GM18873 (cell line): ENCODE measurements at regions not wholly inside any gene's neighbourhood (a gene's known extent, or its start where the extent isn't known, plus 50 kb on each side); places are given as distances from the start of the nearest gene placed in this dataset.
"Not testable (repeated sequence)": the region's sequence is repeated elsewhere in the genome, so short reads cannot be mapped to it uniquely, and the experiment has no call there.

Experiments used
- ATAC-seq: cut with Tn5 transposase; IDR thresholded peaks from one replicate; pipeline ENCODE4 v1.9.1; 2021; ENCODE audit warnings: mild to moderate bottlenecking, moderate library complexity, moderate number of reproducible peaks; ENCODE audit not compliant: unreplicated experiment, low FRiP score

- ATAC-seq, result no peak
Observed at GRCh38 chr2:235421618-235422017, 72.2 kb upstream of the AGAP1 start.

DNA sequence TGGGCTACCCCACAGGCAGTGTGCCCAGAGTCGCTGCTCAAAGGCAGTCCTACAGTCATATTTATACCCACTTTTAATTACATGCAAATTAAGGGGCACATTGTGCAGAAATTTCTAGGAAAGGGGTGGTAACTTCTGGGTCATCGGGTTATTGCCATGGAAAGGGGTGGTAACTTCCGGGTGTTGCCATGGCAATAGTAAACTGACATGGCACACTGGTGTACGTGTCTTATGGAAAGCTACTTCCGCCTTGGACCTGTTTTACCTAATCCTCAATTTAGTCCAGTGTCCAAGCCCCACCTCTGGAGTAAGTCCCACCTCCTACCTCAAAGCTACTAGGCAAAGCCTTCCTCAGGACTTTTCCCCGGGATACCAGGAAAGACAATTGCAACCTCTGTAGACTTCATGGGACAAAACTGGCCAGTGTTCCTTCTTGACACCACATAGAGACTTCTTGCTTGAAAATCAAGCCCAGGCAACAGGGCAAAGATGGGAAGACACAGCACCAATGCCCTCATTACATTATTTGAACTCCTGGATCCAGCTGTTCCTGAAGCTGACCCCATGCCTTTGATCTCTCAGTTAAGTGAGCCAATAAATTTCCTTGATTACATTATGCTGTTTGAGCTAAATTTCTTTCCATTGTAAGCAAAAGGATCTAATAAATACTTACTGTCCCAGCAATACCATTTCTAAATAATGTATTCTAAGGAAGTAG is 63.3 kb upstream of the AGAP1 start:
- ATAC-seq, result no peak

DNA sequence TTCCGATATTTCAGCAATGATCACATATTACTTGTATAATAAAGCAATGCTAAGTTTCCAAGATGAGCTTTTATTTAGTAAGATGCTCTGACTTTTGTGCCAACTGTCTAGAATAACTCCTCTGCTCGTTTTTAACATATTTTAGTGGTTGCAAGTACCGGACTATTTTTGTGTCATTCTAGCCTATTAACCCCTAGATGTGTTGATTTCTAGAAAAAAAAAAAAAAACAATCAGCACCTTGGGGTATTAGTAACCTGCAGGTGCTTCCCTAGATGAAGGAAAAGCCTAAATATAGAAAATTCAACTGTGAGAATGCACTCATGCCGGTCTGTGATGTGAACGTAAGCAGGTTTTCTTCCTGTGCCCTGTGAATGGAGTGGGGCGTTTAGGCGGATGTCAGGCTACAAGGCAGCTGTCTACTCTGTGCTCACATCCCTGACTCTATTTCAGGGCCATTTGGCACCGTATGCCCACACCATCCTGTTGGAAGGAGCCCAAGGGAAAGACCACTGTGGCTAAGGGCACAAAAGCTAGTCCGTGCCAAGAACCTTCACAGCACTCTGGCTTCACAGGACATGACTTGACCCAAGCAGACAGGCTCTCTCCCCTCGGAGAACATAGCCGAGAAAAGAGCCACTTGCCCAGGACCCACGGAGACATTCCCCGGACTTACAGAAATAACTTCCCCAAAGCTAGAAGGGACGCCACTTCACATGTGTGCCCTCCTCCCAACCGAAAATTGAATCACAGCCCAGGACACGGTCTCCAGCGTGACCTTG is 60.9 kb upstream of the AGAP1 start:
- ATAC-seq, result no peak

DNA sequence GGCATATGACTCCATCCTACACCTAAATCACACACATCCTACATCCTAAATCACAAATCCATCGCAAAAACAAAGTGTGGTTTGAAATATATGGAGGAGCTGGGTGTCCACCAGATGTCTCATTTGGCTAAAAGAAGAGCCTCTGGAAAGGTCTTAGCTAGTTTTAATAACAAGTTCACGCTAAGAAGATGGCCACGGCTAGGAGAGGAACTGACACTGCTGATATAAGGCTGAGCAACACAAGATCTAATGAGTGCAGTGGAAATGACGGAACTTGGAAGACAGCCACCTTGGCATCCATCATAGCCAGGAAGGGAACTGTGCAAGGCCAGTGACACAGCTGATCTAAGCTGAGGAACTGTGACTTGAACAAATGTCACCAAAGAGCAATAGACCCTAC is 60.0 kb upstream of the AGAP1 start:
- ATAC-seq, result no peak

DNA sequence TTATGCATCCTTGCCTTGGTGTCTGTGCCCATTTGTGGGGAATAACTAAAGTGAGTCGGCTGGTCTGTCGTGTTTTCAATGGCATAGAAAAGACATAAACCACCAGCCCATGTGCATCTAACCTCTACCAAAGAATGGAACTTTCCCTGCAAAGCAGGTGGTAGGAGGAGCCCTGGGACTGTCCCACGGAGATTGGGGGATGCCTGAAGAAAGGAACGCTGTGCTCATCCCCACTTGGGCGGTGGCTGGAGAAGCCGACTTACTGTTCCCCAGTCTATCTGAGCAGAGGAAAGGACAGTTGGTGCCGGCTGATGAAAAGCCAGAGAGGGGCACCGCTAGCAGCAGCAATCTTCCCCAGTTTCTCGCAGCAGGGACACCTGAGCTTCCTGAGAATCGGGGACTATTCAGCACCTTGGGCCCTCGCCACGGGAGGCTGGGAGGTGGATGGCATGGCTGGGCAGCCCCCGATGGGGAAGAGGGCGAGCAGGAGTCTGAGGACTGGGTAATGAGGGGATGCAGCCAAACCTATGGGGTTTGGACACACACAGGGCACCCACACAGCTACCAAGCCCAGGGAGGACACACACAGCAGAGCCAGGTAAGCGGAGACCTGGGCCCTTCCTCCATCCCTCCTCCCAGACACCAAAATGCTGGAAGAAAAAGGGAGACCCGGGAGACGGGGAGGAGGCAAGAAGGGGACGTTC is 53.7 kb upstream of the AGAP1 start:
- no peak for ATAC-seq

- not testable (repeated sequence) for ATAC-seq
Observed at GRCh38 chr2:235443580-235443979, 50.3 kb upstream of the AGAP1 start.
